ENCODE measurements at regions not wholly inside any gene's neighbourhood (a gene's known extent, or its start where the extent isn't known, plus 50 kb on each side); places are given as distances from the start of the nearest gene placed in this dataset.
A peak's percentile ranks its signal among the peaks of the same experiment; 100 is the strongest.

DNA sequence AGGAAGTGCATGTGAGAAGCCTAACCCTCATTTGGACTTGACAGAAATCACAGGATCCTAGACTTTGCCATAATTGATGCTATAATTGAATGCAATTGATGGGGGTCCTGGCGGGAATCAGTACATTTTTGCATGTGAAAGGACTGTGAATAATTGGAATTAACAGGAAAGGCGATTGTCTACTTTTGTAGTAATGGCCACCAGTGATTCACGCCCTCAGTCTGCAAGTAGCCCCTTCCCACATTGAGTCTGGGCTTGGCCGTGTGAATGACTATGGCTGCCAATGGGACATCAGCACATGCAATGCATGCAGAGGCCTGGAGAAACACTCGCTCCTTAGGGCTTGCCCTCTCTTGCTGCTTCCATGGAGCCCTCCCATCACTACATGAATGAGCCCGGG lies 107.8 kb upstream of the OSMR start:
- POLR2A ChIA-PET (ENCODE audit: partially characterized antibody), result no interaction called here
- no peak overlapping the region for H2AK5ac ChIP-seq (ENCODE audit: low read depth, low read length)
- no peak overlapping the region for H4K5ac ChIP-seq (ENCODE audit: insufficient read length, low read depth, low read length)
- H3K4me1 ChIP-seq (replicated peaks in 1 of 4; ENCODE audit: control insufficient read depth in 3 of 4, insufficient read depth in 4 of 4, low read length in 3 of 4), result no peaks in the 10 kb centered on the region
- no peaks in the 10 kb centered on the region for H3K79me2 ChIP-seq (ENCODE audit: control insufficient read depth in 1 of 2, insufficient read depth in 2 of 2, low read length in 2 of 2)
- H3K23me2 ChIP-seq (ENCODE audit: low read depth, low read length), result no peaks in the 10 kb centered on the region
- no peak overlapping the region for H2BK20ac ChIP-seq (ENCODE audit: low read length)
- TF ChIP-seq NANOG (IDR thresholded peaks at IDR 0.05; ENCODE audit: insufficient read depth, low read depth, low read length, poor library complexity, severe bottlenecking), result no peak
- no peak for TF ChIP-seq RBBP5 (IDR thresholded peaks at IDR 0.05; ENCODE audit: borderline replicate concordance, low read depth, low read length)
- no peak for TF ChIP-seq KDM4A (IDR thresholded peaks at IDR 0.05; ENCODE audit: low read depth, low read length, severe bottlenecking)
- TF ChIP-seq, protein P1, sequence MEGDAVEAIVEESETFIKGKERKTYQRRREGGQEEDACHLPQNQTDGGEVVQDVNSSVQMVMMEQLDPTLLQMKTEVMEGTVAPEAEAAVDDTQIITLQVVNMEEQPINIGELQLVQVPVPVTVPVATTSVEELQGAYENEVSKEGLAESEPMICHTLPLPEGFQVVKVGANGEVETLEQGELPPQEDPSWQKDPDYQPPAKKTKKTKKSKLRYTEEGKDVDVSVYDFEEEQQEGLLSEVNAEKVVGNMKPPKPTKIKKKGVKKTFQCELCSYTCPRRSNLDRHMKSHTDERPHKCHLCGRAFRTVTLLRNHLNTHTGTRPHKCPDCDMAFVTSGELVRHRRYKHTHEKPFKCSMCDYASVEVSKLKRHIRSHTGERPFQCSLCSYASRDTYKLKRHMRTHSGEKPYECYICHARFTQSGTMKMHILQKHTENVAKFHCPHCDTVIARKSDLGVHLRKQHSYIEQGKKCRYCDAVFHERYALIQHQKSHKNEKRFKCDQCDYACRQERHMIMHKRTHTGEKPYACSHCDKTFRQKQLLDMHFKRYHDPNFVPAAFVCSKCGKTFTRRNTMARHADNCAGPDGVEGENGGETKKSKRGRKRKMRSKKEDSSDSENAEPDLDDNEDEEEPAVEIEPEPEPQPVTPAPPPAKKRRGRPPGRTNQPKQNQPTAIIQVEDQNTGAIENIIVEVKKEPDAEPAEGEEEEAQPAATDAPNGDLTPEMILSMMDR (IDR thresholded peaks at IDR 0.05; ENCODE audit: control extremely low read depth in 1 of 3, insufficient read depth in 1 of 3, low read depth in 1 of 3, low read length in 3 of 3), result no peak
- no peak for TF ChIP-seq NRF1 (IDR thresholded peaks at IDR 0.05; ENCODE audit: low read depth, low read length)
- TF ChIP-seq YY1 (IDR thresholded peaks at IDR 0.05; ENCODE audit: low read depth, low read length), result no peak
- no peak for TF ChIP-seq CHD2 (IDR thresholded peaks at IDR 0.05; ENCODE audit: low read length)
- no peak overlapping the region for H4K91ac ChIP-seq (replicated peaks; ENCODE audit: insufficient read length, low read length)
- 0 out of 2 replicates have a peak overlapping the region, but pooled peaks have one; percentile 53 for H4K8ac ChIP-seq (ENCODE audit: extremely low read depth, insufficient read depth, low read length)
- no peak overlapping the region for H3K56ac ChIP-seq (replicated peaks; ENCODE audit: insufficient read length, low read depth, low read length)
- no peak overlapping the region for H3K4me3 ChIP-seq (ENCODE audit: extremely low read depth in 1 of 4, insufficient read depth in 2 of 4, low read depth in 3 of 4, low read length in 4 of 4)
- no peaks in the 10 kb centered on the region for H3K9me3 ChIP-seq (ENCODE audit: insufficient read depth in 2 of 2, low read depth in 1 of 2, low read length in 1 of 2)
- no peak overlapping the region for H2BK5ac ChIP-seq (ENCODE audit: low read depth, low read length)
- H3K18ac ChIP-seq (ENCODE audit: extremely low read depth, low read length), result no peak overlapping the region
- H3K27ac ChIP-seq (ENCODE audit: low read depth, low read length), result no peak overlapping the region
- no peaks in the 10 kb centered on the region for H4K20me1 ChIP-seq (replicated peaks in 1 of 2; ENCODE audit: control insufficient read depth in 1 of 2, insufficient read depth in 2 of 2, low read length in 2 of 2)
- CTCF ChIA-PET (ENCODE audit: partially characterized antibody), result no interaction called here
- H3K79me1 ChIP-seq (ENCODE audit: low read depth, low read length), result no peaks in the 10 kb centered on the region
- H2BK15ac ChIP-seq (ENCODE audit: low read length), result no peak overlapping the region
- no peak overlapping the region for H2BK12ac ChIP-seq (ENCODE audit: low read depth, low read length)
- FAIRE-seq, result no peak
- no peaks in the 10 kb centered on the region for H3K27me3 ChIP-seq (replicated peaks in 1 of 4; ENCODE audit: control insufficient read depth in 3 of 4, extremely low read depth in 1 of 4, insufficient read depth in 3 of 4, low read length in 3 of 4)
- H3K4ac ChIP-seq (replicated peaks; ENCODE audit: insufficient read length, low read depth, low read length), result no peak overlapping the region
- no peak overlapping the region for H2BK120ac ChIP-seq (replicated peaks; ENCODE audit: low read depth, low read length)
- 95% methylated on average over 6 of the region's 6 CpGs; no CpG with 5 or more reads in 1 of the 2 experiments for WGBS, 2 experiments (ENCODE audit: extremely low coverage in 1 of 2, insufficient coverage in 1 of 2, insufficient read length in 1 of 2, insufficient replicate concordance in 2 of 2, low coverage in 1 of 2, low lambda C conversion rate in 2 of 2, missing lambda C conversion rate in 1 of 2)
- no peak overlapping the region for H2AFZ ChIP-seq (ENCODE audit: low read length)
- no peak overlapping the region for H3K4me2 ChIP-seq (ENCODE audit: insufficient read depth in 1 of 2, low read depth in 2 of 2, low read length in 2 of 2)
- no peak overlapping the region for H3K9ac ChIP-seq (replicated peaks in 1 of 4; ENCODE audit: extremely low read depth in 1 of 4, low read depth in 3 of 4, low read length in 3 of 4)
- no peak overlapping the region for H3K14ac ChIP-seq (ENCODE audit: insufficient read length)
- H3K36me3 ChIP-seq (ENCODE audit: control insufficient read depth in 2 of 4, insufficient read depth in 4 of 4, low read length in 3 of 4), result no peaks in the 10 kb centered on the region
- no peak overlapping the region for H3K23ac ChIP-seq (ENCODE audit: insufficient read length)
- DNase-seq (ENCODE audit: low read depth in 1 of 2, low spot score in 2 of 2), result no peak

Measured in H1 (cell line).